Right lobe of liver (tissue), 4 donors: ENCODE measurements at regions not wholly inside any gene's neighbourhood (a gene's known extent, or its start where the extent isn't known, plus 50 kb on each side); places are given as distances from the start of the nearest gene placed in this dataset.

Experiments
- POLR2A ChIP-seq: fragments of 450-650 bp; IDR thresholded peaks from one replicate; pipeline ENCODE4 v1.6.1; 2017; ENCODE audit warnings: antibody characterized with exemption, mild to moderate bottlenecking
- TF ChIP-seq, protein P1 (sequence below), 4 donors: fragments of 200-600 bp in 3 of 4; fragments of 450-650 bp in 1 of 4; IDR thresholded peaks; one replicate each; pipeline versions ENCODE4 v1.5.1 to v1.8.0; 2016 to 2022; ENCODE audit warnings: antibody characterized with exemption in 4 of 4, mild to moderate bottlenecking in 2 of 4
- donor health status: DM: no; HTN: no; CAD: no.
- donor health status: DM: no; HTN: no; CAD: no.
- donor health status: DM: no; HTN: yes; CAD: no.

DNA sequence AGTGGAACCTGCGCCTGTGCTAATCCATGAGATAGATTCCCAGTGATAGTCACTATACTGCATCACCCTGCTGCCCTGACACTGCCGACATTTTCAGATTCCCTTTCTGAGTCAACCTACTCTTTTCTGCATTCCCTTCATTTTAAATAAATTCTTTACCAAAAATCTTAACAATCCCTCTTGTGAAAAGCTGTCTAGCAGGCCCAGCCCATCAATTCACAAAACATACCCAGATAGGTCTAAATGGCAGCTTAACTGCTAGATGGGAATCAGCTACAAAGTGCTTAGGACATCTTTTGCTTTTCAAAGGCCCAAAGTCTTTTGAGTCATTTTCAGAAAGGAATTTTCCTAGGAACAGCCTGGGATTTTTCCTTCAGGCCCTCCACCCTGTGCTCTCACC lies 180.1 kb upstream of the PTBP2 start:
- TF ChIP-seq, protein P1, sequence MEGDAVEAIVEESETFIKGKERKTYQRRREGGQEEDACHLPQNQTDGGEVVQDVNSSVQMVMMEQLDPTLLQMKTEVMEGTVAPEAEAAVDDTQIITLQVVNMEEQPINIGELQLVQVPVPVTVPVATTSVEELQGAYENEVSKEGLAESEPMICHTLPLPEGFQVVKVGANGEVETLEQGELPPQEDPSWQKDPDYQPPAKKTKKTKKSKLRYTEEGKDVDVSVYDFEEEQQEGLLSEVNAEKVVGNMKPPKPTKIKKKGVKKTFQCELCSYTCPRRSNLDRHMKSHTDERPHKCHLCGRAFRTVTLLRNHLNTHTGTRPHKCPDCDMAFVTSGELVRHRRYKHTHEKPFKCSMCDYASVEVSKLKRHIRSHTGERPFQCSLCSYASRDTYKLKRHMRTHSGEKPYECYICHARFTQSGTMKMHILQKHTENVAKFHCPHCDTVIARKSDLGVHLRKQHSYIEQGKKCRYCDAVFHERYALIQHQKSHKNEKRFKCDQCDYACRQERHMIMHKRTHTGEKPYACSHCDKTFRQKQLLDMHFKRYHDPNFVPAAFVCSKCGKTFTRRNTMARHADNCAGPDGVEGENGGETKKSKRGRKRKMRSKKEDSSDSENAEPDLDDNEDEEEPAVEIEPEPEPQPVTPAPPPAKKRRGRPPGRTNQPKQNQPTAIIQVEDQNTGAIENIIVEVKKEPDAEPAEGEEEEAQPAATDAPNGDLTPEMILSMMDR (IDR thresholded peaks at IDR 0.05), result no peak
- TF ChIP-seq POLR2A, result no peak
